ENCODE measurements at regions not wholly inside any gene's neighbourhood (a gene's known extent, or its start where the extent isn't known, plus 50 kb on each side); places are given as distances from the start of the nearest gene placed in this dataset.

GRCh38 chr7:155941688-155942087, 129.4 kb upstream of the SHH start:
- TF ChIP-seq, protein P1, sequence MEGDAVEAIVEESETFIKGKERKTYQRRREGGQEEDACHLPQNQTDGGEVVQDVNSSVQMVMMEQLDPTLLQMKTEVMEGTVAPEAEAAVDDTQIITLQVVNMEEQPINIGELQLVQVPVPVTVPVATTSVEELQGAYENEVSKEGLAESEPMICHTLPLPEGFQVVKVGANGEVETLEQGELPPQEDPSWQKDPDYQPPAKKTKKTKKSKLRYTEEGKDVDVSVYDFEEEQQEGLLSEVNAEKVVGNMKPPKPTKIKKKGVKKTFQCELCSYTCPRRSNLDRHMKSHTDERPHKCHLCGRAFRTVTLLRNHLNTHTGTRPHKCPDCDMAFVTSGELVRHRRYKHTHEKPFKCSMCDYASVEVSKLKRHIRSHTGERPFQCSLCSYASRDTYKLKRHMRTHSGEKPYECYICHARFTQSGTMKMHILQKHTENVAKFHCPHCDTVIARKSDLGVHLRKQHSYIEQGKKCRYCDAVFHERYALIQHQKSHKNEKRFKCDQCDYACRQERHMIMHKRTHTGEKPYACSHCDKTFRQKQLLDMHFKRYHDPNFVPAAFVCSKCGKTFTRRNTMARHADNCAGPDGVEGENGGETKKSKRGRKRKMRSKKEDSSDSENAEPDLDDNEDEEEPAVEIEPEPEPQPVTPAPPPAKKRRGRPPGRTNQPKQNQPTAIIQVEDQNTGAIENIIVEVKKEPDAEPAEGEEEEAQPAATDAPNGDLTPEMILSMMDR (IDR thresholded peaks at IDR 0.05) = no peak
- TF ChIP-seq ESRRA (IDR thresholded peaks at IDR 0.05; ENCODE audit: borderline replicate concordance, low read length) = no peak
